Stimulated activated CD8-positive, alpha-beta memory T cell treated with anti-CD3 and anti-CD28 coated beads, Interleukin-7, amount 100 ng/mL, for 1 hour (primary cell): ENCODE measurements at regions not wholly inside any gene's neighbourhood (a gene's known extent, or its start where the extent isn't known, plus 50 kb on each side); places are given as distances from the start of the nearest gene placed in this dataset.

Experiments used
- DNase-seq, 2 donors: peaks; one replicate each; pipeline ENCODE4 v3.0.0-alpha.2; 2020; ENCODE audit warnings: low read depth in 2 of 2

GRCh38 chr14:62141139-62141538 is 378.9 kb downstream of the SNAPC1 start:
- no peak for DNase-seq

GRCh38 chr14:62143245-62143644 is 381.0 kb downstream of the SNAPC1 start:
- no peak for DNase-seq

GRCh38 chr14:62144863-62145262 is 382.6 kb downstream of the SNAPC1 start:
- no peak for DNase-seq

- no peak for DNase-seq
Measured at GRCh38 chr14:62146030-62146429, 383.8 kb downstream of the SNAPC1 start.

GRCh38 chr14:62156052-62156451 is 393.8 kb downstream of the SNAPC1 start:
- no peak for DNase-seq

- DNase-seq, result no peak
Measured at GRCh38 chr14:62158779-62159178, 396.6 kb downstream of the SNAPC1 start.

GRCh38 chr14:62159314-62159713 is 397.1 kb downstream of the SNAPC1 start:
- DNase-seq, result no peak

- no peak for DNase-seq
Measured at GRCh38 chr14:62162998-62163589, 400.9 kb downstream of the SNAPC1 start.

GRCh38 chr14:62168564-62169155 is 406.4 kb downstream of the SNAPC1 start:
- no peak for DNase-seq

GRCh38 chr14:62179367-62180018 is 417.3 kb downstream of the SNAPC1 start:
- no peak for DNase-seq

- no peak for DNase-seq
Measured at GRCh38 chr14:62181591-62181990, 419.4 kb downstream of the SNAPC1 start.

- DNase-seq, result no peak
Measured at GRCh38 chr14:62185078-62185477, 422.9 kb downstream of the SNAPC1 start.

GRCh38 chr14:62187265-62187664 is 425.0 kb downstream of the SNAPC1 start:
- DNase-seq, result no peak

GRCh38 chr14:62189698-62190097 is 427.5 kb downstream of the SNAPC1 start:
- DNase-seq, result no peak

- no peak for DNase-seq
Measured at GRCh38 chr14:62206456-62206855, 444.2 kb downstream of the SNAPC1 start.

GRCh38 chr14:62209287-62209899 is 447.2 kb downstream of the SNAPC1 start:
- no peak for DNase-seq

- DNase-seq, result no peak
Measured at GRCh38 chr14:62213516-62213915, 451.3 kb downstream of the SNAPC1 start.

- no peak for DNase-seq
Measured at GRCh38 chr14:62216121-62216520, 453.9 kb downstream of the SNAPC1 start.

GRCh38 chr14:62234849-62235248 is 472.6 kb downstream of the SNAPC1 start:
- DNase-seq, result no peak

GRCh38 chr14:62244221-62244620 is 482.0 kb downstream of the SNAPC1 start:
- DNase-seq, result no peak

- no peak for DNase-seq
Measured at GRCh38 chr14:62247266-62247665, 485.0 kb downstream of the SNAPC1 start.

- DNase-seq, result no peak
Measured at GRCh38 chr14:62251237-62251636, 489.0 kb downstream of the SNAPC1 start.

GRCh38 chr14:62253171-62253570 is 491.0 kb downstream of the SNAPC1 start:
- no peak for DNase-seq
